K562 (cell line): ENCODE measurements at regions not wholly inside any gene's neighbourhood (a gene's known extent, or its start where the extent isn't known, plus 50 kb on each side); places are given as distances from the start of the nearest gene placed in this dataset.

Source experiments
- ATAC-seq: fragments of 200-7000 bp; cut with Tn5 transposase; 3 replicates; pipeline ENCODE4 v1.9.1; 2020; ENCODE audit warnings: moderate library complexity
- BruUV-seq: library from RNA; stranded (reverse); fragments of 400-500 nt; replicated peaks from 2 replicates; lab custom pipeline; 2021; lab: Mats Ljungman, UMichigan
- CTCF ChIA-PET: fragments of 300-600 bp; formaldehyde crosslinking; extraction: SDS; loops from one replicate; lab custom pipeline; 2021; ENCODE audit warnings: low intra/inter-chr PET ratio; lab: Yijun Ruan, JAX
- POLR2A ChIA-PET: fragments of 300-600, 350-650 bp; sonication (Branson Sonifier 250); formaldehyde crosslinking; extraction: SDS; loops from one replicate; lab custom pipeline; 2021; ENCODE audit warnings: antibody characterized with exemption, inconsistent platforms; lab: Yijun Ruan, JAX
- DNase-seq, 4 experiments: peaks; one replicate each; pipeline versions ENCODE4 v3.0.0 to v3.0.0-alpha.2; 2011 to 2018; ENCODE audit warnings: low spot score in 3 of 4, mixed read lengths in 3 of 4; ENCODE audit errors: extremely low read depth in 1 of 4
- FAIRE-seq: peaks from 2 replicates; lab custom pipeline; 2011; peaks lifted over from hg19 to GRCh38; lab: Jason Lieb, UNC
- H2AFZ ChIP-seq: 2 replicates; pipeline ENCODE4 v1.6.0; 2011; ENCODE audit warnings: low read depth, low read length, control low read depth, inconsistent platforms
- H3K27ac ChIP-seq: fragments of 200-600 bp; 3 replicates; pipeline ENCODE4 v1.8.0; 2011; ENCODE audit warnings: low read depth, mild to moderate bottlenecking, control low read depth, inconsistent platforms, low read length, moderate library complexity, mixed read lengths; ENCODE audit errors: extremely low read depth
- H3K27me3 ChIP-seq, 2 experiments: fragments of 300-600 bp in 1 of 2; 2 replicates in 1 of 2; 3 replicates in 1 of 2; pipeline versions ENCODE4 v1.6.0 to v1.8.0; 2011; ENCODE audit warnings: inconsistent platforms in 2 of 2, low read length in 2 of 2, mild to moderate bottlenecking in 1 of 2, mixed read lengths in 1 of 2, moderate library complexity in 1 of 2; ENCODE audit not compliant: control insufficient read depth in 2 of 2, insufficient read depth in 2 of 2
- H3K36me3 ChIP-seq: fragments of 300-600 bp; 3 replicates; pipeline ENCODE4 v1.8.0; 2011; ENCODE audit warnings: mild to moderate bottlenecking, low read length, inconsistent platforms; ENCODE audit not compliant: control insufficient read depth, insufficient read depth
- H3K4me1 ChIP-seq, 2 experiments: fragments of 200-600 bp in 1 of 2; replicated peaks in 1 of 2; 2 replicates in 1 of 2; 3 replicates in 1 of 2; pipeline versions ENCODE4 v1.5.1 to v1.8.0; 2011; ENCODE audit warnings: inconsistent platforms in 2 of 2, low read length in 2 of 2, mild to moderate bottlenecking in 1 of 2, mixed read lengths in 1 of 2, moderate library complexity in 1 of 2; ENCODE audit not compliant: control insufficient read depth in 2 of 2, insufficient read depth in 2 of 2
- H3K4me2 ChIP-seq: 2 replicates; pipeline ENCODE4 v1.6.1; 2011; ENCODE audit warnings: low read length, control low read depth, inconsistent platforms, mixed read lengths; ENCODE audit not compliant: insufficient read depth
- H3K4me3 ChIP-seq: fragments of 200-600 bp; sonication (generic), shearing (Covaris generic); 2 replicates; pipeline ENCODE4 v1.5.1; 2016; ENCODE audit warnings: control low read depth, inconsistent platforms
- H3K79me2 ChIP-seq: fragments of 200-600 bp; 3 replicates; pipeline ENCODE4 v1.8.0; 2011; ENCODE audit warnings: low read length, inconsistent platforms; ENCODE audit not compliant: control insufficient read depth, insufficient read depth
- H3K9ac ChIP-seq, 2 experiments: 2 replicates each; pipeline versions ENCODE4 v1.6.0 to v1.6.1; 2011; ENCODE audit warnings: low read depth in 2 of 2, low read length in 2 of 2, control low read depth in 1 of 2, inconsistent platforms in 1 of 2, mild to moderate bottlenecking in 1 of 2, mixed read lengths in 1 of 2; ENCODE audit not compliant: insufficient read depth in 1 of 2
- H3K9me1 ChIP-seq: one replicate; pipeline ENCODE4 v1.6.0; 2011; ENCODE audit warnings: inconsistent platforms, mild to moderate bottlenecking, low read length, moderate library complexity; ENCODE audit not compliant: control insufficient read depth, insufficient read depth
- H3K9me3 ChIP-seq: replicated peaks from 2 replicates; pipeline ENCODE4 v1.5.1; 2011; ENCODE audit warnings: low read depth, low read length, inconsistent platforms; ENCODE audit not compliant: control insufficient read depth, insufficient read depth
- H4K20me1 ChIP-seq: replicated peaks from 2 replicates; pipeline ENCODE4 v1.6.1; 2011; ENCODE audit warnings: low read length, inconsistent platforms, mixed read lengths; ENCODE audit not compliant: control insufficient read depth, insufficient read depth
- BRD9 ChIP-seq: fragments of 450-650 bp; IDR thresholded peaks from 2 replicates; pipeline ENCODE4 v1.6.1; 2018; ENCODE audit warnings: low read depth; ENCODE audit not compliant: partially characterized antibody
- HDGF ChIP-seq: fragments of 450-650 bp; IDR thresholded peaks from 2 replicates; pipeline ENCODE4 v1.6.1; 2016
- MLX ChIP-seq, 2 experiments: fragments of 450-650 bp in 1 of 2; sonication (generic) in 1 of 2; formaldehyde crosslinking; conservative IDR thresholded peaks; 2 replicates each; pipeline versions ENCODE4 v1.4.0 to v1.8.1; 2020 to 2022; ENCODE audit warnings: mild to moderate bottlenecking in 1 of 2, missing genetic modification reagents in 1 of 2
- PHB ChIP-seq: fragments of 250-450 bp; sonication (Bioruptor Pico); IDR thresholded peaks from 2 replicates; pipeline ENCODE4 v1.5.0; 2021
- TRIM25 ChIP-seq: fragments of 450-650 bp; IDR thresholded peaks from 2 replicates; pipeline ENCODE4 v1.7.0; 2016; ENCODE audit warnings: borderline replicate concordance
- ZBTB33 ChIP-seq: sonication (generic); formaldehyde crosslinking; IDR thresholded peaks from 2 replicates; pipeline ENCODE4 v1.8.1; 2023; ENCODE audit warnings: mild to moderate bottlenecking, missing genetic modification reagents
- ZNF212 ChIP-seq: fragments of 450-650 bp; formaldehyde crosslinking; IDR thresholded peaks from 2 replicates; pipeline ENCODE4 v1.4.0; 2020; ENCODE audit warnings: mild to moderate bottlenecking
- ZNF77 ChIP-seq: fragments of 250-450 bp; sonication (Bioruptor Pico); IDR thresholded peaks from 2 replicates; pipeline ENCODE4 v1.5.0; 2020
- WGBS: fragments of 100-300 bp; shearing (Covaris generic); methylation state at CpG from one replicate; pipeline ENCODE4 v1.1.6; 2016; ENCODE audit warnings: low coverage, mixed read lengths; ENCODE audit not compliant: insufficient coverage; ENCODE audit errors: missing lambda C conversion rate; 5-methylcytosine and 5-hydroxymethylcytosine counted together
- in situ Hi-C: fragments of 300-500 bp; cut with MboI; formaldehyde crosslinking; loops from 4 replicates; pipeline ENCODE4 v1.15.0; 2018; ENCODE audit warnings: inconsistent platforms, mixed read lengths
- intact Hi-C: fragments of 100-400 bp; cut with micrococcal nuclease; formaldehyde crosslinking; loops from 2 replicates; pipeline ENCODE4 v1.14.2; 2022
- TF ChIP-seq, protein P1 (sequence below): fragments of 250-450 bp; sonication (Bioruptor Pico); IDR thresholded peaks from 2 replicates; pipeline ENCODE4 v1.8.0; 2022; ENCODE audit warnings: moderate library complexity, mild to moderate bottlenecking, inconsistent platforms

DNA sequence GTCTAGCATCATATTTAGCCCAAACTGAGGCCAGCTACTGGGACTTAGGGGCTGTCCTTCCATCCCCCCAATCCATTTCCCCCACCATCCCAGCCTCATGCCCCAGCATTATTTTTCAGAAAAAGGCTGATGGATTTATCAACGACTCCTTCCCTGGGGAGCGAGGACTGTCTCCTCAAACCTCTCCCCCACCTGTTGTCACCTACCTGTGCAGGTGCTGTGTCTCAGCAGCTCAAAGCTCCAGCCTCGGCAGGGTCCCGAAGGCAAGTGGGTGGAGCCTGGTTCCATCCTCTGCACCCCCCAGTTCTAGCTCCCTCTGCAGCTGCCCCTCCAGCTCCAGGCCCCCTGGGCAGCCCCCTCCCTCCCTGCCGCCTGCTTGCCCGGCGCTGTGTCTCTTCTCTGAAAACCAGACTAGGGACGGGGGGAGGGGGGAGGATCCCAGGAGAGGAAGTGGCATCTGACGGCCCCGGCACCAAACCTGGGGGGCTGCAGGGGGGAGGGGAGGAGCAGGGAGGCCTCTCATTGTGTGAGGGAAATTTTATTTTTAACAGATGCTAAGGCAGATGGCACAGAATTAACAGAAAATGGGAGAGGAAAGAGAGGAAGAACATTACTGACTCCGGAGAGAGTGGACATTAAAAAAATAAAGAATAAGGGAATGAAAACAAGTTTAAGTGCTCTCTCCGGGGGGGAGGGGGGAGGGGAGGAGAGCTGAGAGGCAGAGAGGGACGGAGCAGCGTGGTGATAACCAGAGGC is 61.7 kb upstream of the PAX2 start (continued):
- TF ChIP-seq, protein P1, sequence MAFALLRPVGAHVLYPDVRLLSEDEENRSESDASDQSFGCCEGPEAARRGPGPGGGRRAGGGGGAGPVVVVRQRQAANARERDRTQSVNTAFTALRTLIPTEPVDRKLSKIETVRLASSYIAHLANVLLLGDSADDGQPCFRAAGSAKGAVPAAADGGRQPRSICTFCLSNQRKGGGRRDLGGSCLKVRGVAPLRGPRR (CRISPR knock-in tag) = no peak
- no peak for TF ChIP-seq ZNF77 (CRISPR knock-in tag)
- no peak for TF ChIP-seq HDGF
- no peak for TF ChIP-seq MLX (CRISPR knock-in tag; conservative IDR thresholded peaks at IDR 0.05)

DNA sequence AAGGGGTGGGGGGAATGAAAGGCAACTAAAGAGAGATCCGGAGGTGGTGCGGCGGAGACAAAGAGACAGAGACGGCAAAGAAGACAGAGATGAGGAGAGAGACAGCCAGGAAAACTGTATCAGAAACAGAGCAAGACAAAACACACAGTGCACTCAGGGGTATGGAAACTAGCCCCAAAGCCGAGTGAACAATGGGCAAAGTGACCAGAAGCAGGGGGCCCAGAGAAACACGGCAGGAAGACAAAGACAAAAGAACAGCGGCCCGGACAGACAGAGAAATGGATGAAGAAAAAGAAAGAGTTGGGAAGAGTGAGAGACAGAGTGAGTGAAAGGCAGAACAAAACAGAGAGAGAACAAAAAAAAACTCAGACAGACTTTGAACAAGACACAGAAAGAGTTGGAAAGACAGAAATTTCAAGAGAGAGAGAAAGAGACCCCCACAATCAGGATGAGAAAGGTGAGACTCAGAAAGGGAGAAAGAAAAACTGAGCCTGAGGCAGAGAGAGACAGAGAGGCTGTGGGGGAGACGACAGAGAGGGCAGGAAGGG is 60.6 kb upstream of the PAX2 start:
- DNase-seq (no peak), ATAC-seq (no peak), FAIRE-seq (no peak)
- 24% methylated on average over 8 of the region's 9 CpGs for WGBS
- H4K20me1 ChIP-seq = no peaks in the 10 kb centered on the region
- H3K27ac ChIP-seq = no peak overlapping the region
- in situ Hi-C loops = no loop called here
- POLR2A ChIA-PET = no interaction called here
- H3K4me3 ChIP-seq = no peak overlapping the region
- H3K4me1 ChIP-seq = peaks cover 0 to 7% of the 10 kb centered on the region in 2 experiments; a peak in 1 of 5 replicates
- no peaks in the 10 kb centered on the region for H3K36me3 ChIP-seq
- H3K27me3 ChIP-seq = peaks cover 0 to 23% of the 10 kb centered on the region in 2 experiments; a peak in 3 of 5 replicates
- H3K9me3 ChIP-seq = no peaks in the 10 kb centered on the region
- BruUV-seq = no TSS peak
- CTCF ChIA-PET = no interaction called here
- no peak overlapping the region for H3K4me2 ChIP-seq
- H3K79me2 ChIP-seq = no peaks in the 10 kb centered on the region
- no peak overlapping the region for H2AFZ ChIP-seq
- TF ChIP-seq ZBTB33 (CRISPR knock-in tag) = no peak
- TF ChIP-seq ZNF212 (CRISPR knock-in tag) = no peak
- TF ChIP-seq BRD9 = no peak
- TF ChIP-seq TRIM25 = no peak
- TF ChIP-seq PHB (CRISPR knock-in tag) = no peak
- H3K9ac ChIP-seq = no peak overlapping the region
- H3K9me1 ChIP-seq = no peaks in the 10 kb centered on the region
- intact Hi-C loops = no loop called here
